ENCODE measurements at regions not wholly inside any gene's neighbourhood (a gene's known extent, or its start where the extent isn't known, plus 50 kb on each side); places are given as distances from the start of the nearest gene placed in this dataset.

DNA sequence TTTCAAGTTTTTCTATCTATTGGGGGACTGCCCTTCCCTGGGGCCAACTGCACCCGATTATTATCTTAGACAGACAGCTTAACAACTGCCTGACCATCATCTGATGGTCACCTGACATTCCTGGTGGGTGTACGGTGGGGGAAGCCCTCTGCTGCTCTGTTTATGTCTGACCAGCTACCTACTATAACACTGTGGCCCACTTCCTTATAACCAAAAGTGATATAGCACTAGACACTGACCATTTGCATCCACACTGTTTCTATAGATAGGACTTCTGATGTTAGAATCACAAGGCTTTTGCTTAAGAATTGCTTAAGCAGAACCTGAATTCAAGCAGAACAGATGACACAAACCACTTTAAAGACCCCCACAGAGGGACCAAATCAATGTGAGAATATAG lies 110.5 kb upstream of the RAI14 start:
- no peak for TF ChIP-seq FOXP2 (optimal IDR thresholded peaks at IDR 0.05; ENCODE audit: borderline replicate concordance, extremely low read depth, extremely low read length, insufficient read depth)
- TF ChIP-seq POLR2AphosphoS5 (IDR thresholded peaks at IDR 0.05; ENCODE audit: low read depth, low read length): no peak
- no peak for TF ChIP-seq TAF1 (IDR thresholded peaks at IDR 0.05; ENCODE audit: borderline replicate concordance, insufficient read depth, low read length)
- no peak for TF ChIP-seq SIN3A (IDR thresholded peaks at IDR 0.05; ENCODE audit: borderline replicate concordance, insufficient read depth, low read length)
